CD4-positive, alpha-beta T cell treated with Interleukin-1 beta for 1 hour (primary cell): ENCODE measurements at regions not wholly inside any gene's neighbourhood (a gene's known extent, or its start where the extent isn't known, plus 50 kb on each side); places are given as distances from the start of the nearest gene placed in this dataset.
"Not testable (repeated sequence)": the region's sequence is repeated elsewhere in the genome, so short reads cannot be mapped to it uniquely, and the experiment has no call there.

Source experiments
- DNase-seq, 2 donors: peaks; one replicate each; pipeline ENCODE4 v3.0.0-alpha.2; 2020 to 2022

GRCh38 chr17:21558921-21559320 is 133.4 kb upstream of the KCNJ18 start:
- not testable (repeated sequence) for DNase-seq

- no peak for DNase-seq
Measured at GRCh38 chr17:21564262-21564661, 128.1 kb upstream of the KCNJ18 start.

DNA sequence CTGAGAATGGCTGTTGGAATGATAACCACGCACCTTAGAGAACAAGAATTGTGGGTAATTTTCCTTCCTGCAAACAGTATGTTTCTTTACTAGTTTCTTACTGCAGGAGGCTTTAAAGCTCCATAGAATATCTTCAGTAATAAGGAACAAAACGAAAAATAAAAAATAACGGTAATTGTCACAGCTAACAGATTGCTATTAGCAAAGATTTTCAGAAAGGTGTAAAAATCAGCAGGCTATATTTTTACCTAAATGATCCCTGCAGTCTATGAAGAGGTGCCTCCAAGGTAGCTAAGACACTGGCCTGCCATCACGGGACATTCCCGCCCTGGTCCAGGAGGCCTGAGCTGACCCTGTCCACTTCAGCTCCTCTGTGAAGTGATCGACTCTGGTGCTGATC is 127.6 kb upstream of the KCNJ18 start:
- DNase-seq = not testable (repeated sequence)

GRCh38 chr17:21570427-21570826 is 121.9 kb upstream of the KCNJ18 start:
- DNase-seq = not testable (repeated sequence)

DNA sequence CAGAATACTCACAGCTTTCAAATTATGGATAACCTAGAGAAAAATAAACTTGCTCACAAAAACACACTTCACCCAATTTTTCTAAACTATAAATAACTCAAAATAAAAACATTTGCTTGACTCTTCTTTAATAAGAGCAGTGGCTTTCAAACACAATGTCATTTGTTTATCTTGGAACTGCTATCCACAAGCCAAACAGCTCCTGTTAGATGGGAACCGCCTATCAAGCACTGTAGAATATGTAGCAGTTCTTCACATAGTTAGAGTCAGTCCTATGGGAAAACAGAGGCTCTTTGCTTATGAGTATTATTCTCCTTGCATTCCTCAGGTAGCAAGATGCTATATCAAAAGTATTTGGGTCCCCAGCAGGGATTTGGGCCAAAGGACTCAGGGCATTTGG is 120.2 kb upstream of the KCNJ18 start:
- DNase-seq = not testable (repeated sequence)

GRCh38 chr17:21573271-21573960 is 118.9 kb upstream of the KCNJ18 start:
- not testable (repeated sequence) for DNase-seq

DNA sequence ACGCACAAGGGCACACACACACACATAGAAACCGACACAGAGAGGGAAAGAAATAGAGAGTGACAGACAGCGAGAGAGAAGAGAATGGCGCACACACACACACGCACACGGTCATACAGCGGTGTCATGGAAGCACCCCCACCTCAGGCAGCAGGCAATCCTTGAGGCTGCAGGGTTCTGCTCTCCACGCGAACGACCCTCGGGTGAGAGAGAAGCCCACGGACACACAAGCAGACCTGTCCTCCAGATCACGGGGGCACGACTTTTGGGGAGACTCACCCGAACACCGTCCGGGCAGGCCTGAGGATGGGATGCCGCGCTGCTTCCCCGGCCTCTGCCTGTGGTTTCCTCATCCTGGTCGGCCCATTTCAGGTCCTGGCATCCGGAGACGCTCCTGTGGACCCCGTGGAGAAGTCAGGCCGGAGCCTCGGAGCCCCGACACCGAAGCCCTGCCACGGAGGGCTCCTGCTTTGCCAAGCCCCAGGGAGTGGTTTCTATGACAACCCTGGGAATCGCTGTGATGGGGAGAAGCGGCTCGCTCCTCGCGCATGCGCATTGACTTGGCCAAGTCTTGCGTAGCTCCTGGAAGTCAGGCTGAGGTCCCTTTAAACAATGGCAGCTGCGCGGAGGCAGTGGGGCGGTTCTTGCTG is 118.2 kb upstream of the KCNJ18 start:
- DNase-seq = peak; percentile 44 to 45

DNA sequence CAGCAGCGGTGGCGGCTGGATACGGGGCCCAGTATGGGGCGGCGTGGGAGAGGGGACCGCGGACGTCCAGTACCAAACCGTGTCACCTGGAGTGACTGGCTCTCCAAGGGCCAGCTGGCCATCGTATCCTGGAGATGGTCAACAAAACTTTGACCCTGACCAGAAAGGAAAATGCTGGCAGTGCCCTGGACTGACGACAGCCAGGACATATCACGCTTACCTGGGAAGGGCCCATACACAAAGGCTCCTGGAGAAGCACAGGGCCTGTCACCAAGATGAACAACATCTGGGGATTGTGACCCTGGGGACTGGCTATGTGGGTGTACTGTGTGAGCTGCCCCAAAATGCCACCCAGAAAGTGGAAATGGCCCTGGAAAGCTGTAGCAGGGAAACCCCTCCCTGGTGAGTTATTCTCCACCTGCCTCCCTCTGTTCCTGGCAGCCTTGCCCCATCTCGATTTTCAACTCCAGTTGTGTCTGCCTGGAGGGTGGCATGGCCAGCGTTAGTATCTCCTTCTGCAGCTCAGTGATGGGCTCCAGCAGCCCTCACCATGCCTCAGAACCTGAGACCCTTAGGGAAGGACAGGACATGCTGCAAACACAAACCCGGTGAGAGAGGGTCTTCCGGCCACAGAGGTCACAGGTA is 117.6 kb upstream of the KCNJ18 start:
- DNase-seq = not testable (repeated sequence)

DNA sequence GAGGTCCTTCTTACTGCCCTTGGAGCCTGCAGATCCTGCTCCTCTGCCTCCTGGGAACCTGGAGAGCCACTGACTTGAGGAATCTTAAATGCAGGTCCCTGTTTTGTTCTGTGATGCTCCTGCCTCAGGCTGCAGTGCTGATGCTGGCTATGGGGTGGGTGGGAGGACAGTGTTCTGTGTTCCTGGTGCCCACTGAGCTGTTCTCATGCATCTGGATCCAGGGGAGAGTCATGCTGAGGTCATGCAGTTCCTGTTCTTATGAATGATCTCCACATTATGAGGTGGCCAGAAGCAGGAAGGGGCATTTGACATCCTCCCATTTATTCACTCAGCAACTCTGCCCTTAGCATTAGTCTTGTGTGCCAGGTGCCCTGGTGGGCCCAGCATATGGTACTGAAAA is 113.5 kb upstream of the KCNJ18 start:
- not testable (repeated sequence) for DNase-seq

- no peak for DNase-seq
Measured at GRCh38 chr17:21592774-21593173, 99.5 kb upstream of the KCNJ18 start.

DNA sequence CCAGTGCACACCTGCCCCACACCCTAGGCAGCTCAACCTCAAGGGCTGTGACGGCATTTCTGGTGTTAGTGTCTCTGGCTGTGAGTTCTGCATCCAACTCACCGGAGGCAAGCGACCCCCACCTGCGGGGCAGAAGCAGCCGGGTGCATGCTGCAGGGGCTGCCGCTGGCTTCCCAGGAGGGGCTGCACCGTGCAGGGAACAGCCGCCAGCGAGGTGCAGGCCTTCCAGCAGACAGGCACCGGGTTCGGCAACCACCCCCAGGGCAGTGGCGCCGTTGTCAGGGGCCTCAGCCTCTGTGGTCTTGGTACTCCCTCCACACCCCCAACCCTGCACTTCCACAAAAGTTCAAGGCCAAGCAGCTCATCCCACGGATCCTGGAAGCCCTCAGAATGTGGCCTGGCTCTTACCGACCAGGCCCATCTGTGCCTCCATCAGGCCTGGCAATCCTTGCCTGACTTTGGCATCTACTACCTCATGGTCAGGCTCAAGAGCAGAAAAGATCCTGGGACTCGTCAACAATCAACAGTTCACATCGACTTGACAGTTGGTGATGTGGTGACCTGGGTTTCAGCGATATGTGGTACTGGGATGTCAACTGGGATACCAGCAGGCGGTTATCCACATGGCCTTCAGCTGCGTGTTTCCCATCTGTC is 98.7 kb upstream of the KCNJ18 start:
- not testable (repeated sequence) for DNase-seq

GRCh38 chr17:21595086-21595485 is 97.2 kb upstream of the KCNJ18 start:
- DNase-seq = no peak

DNA sequence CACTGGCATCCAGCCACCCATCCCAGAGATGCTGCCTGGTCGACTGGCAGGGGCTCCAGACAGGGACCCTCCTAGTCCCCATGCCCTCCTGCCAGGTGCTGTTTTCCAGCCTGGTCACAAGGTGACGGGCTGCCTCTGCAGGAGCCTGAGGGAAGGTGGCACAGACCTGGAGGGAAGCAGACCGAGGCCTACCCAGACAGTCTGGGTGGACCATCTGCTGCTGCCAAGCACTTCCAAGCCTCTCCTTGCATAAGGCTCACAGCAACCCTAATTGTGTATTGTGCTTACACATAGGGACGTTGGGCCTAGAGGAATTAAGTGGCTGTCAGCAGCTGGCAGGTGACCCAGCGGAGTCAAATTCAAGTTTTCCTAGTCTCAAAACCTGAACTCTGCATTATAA is 90.1 kb upstream of the KCNJ18 start:
- DNase-seq = no peak

DNA sequence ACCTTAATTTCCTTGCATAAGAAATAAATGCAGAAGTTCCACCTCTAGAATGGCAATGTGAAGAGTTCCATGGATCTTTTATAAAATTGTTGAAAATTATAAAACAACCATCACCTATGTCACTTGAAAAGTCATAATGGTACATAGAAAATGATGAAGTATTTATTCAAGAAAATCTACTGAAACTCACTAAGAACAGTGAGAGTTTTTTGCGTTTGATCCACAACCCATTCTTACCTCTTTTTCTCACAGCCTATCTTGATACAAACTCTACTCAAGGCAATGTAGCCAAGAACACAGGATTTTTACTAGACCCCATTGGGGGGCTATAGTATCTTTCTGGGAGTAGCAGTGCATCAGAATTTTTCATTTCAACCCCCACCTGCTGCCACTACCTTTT is 89.0 kb upstream of the KCNJ18 start:
- not testable (repeated sequence) for DNase-seq

GRCh38 chr17:21611443-21611842 is 80.9 kb upstream of the KCNJ18 start:
- DNase-seq = not testable (repeated sequence)

GRCh38 chr17:21612123-21613070 is 79.9 kb upstream of the KCNJ18 start:
- DNase-seq = not testable (repeated sequence)

DNA sequence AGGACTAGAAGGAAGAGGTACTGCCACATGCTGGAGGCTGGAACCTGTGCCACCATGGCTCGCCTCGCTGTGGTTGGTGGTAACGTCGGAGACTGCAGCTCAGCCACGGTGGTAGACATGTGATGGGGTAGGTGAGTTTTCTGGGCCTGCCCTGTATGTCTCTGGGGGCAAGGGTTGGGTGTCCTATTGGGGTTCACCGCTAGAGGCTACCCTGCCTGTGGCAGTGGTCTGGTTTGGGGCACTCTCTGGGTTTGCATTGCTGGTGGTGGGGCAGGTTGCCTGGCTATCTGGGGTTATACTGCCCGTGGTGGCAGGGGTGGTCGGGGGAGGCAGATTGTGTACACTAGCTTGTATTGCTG is 79.3 kb upstream of the KCNJ18 start:
- DNase-seq = no peak

DNA sequence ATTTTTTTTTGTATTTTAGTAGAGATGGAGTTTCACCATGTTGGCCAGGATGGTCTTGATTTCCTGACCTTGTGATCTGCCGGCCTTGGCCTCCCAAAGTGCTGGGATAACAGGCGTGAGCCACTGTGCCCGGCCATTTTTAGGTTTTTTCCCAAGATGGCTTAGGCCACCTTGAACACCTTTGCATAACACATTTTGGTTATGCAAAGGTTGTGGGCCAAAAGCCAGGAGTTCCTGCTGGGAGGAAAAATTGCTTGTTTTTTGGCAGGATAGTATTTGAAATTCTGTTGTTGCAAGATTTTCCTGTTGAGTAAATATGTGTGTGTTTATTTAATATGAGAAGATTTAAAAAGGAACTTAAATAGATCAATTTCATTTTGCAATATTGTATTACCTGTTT is 65.3 kb upstream of the KCNJ18 start:
- DNase-seq = not testable (repeated sequence)
